ENCODE measurements at regions not wholly inside any gene's neighbourhood (a gene's known extent, or its start where the extent isn't known, plus 50 kb on each side); places are given as distances from the start of the nearest gene placed in this dataset.
A peak's percentile ranks its signal among the peaks of the same experiment; 100 is the strongest.

- FAIRE-seq (no peak), DNase-seq (no peak)
- Histone ChIP-seq H3K4me1 (ENCODE audit: control insufficient read depth in 2 of 3, insufficient read depth in 2 of 3, low read depth in 1 of 3, low read length in 3 of 3) (no peaks in the 10 kb centered on the region), H3K27me3 (ENCODE audit: control insufficient read depth, insufficient read depth, low read length) (no peaks in the 10 kb centered on the region), H3K27ac (ENCODE audit: low read depth in 2 of 2, low read length in 2 of 2) (no peak overlapping the region), H3K9me3 (ENCODE audit: control insufficient read depth in 2 of 3, insufficient read depth in 1 of 3, low read length in 3 of 3) (no peaks in the 10 kb centered on the region), H3K9ac (ENCODE audit: low read length in 3 of 3) (no peak overlapping the region), H3K4me3 (ENCODE audit: low read length in 3 of 3) (no peak overlapping the region), H3K36me3 (ENCODE audit: control insufficient read depth in 2 of 3, insufficient read depth in 3 of 3, low read length in 3 of 3) (no peaks in the 10 kb centered on the region)
- no peak for TF ChIP-seq CTCF (IDR thresholded peaks at IDR 0.05; ENCODE audit: borderline replicate concordance, extremely low read depth, insufficient read depth)
- intact Hi-C loops (cut with DNase I), result no loop called here
Measured at GRCh38 chr4:36640876-36641275, 359.5 kb downstream of the DTHD1 start.

GRCh38 chr4:36651253-36651652, 369.8 kb downstream of the DTHD1 start:
- intact Hi-C loops (cut with DNase I), result no loop called here
- no peak for TF ChIP-seq CTCF (IDR thresholded peaks at IDR 0.05; ENCODE audit: borderline replicate concordance, extremely low read depth, insufficient read depth)
- FAIRE-seq, result no peak

GRCh38 chr4:36652857-36653256, 371.4 kb downstream of the DTHD1 start:
- no peak overlapping the region for H3K9ac ChIP-seq (ENCODE audit: low read length in 3 of 3)
- no peak for FAIRE-seq

More at GRCh38 chr4:36651253-36651652, 369.8 kb downstream of the DTHD1 start:
- Histone ChIP-seq H3K4me1 (ENCODE audit: control insufficient read depth in 2 of 3, insufficient read depth in 2 of 3, low read depth in 1 of 3, low read length in 3 of 3) (no peaks in the 10 kb centered on the region), H3K36me3 (ENCODE audit: control insufficient read depth in 2 of 3, insufficient read depth in 3 of 3, low read length in 3 of 3) (no peaks in the 10 kb centered on the region), H3K4me3 (ENCODE audit: low read length in 3 of 3) (no peak overlapping the region), H3K27me3 (ENCODE audit: control insufficient read depth, insufficient read depth, low read length) (no peaks in the 10 kb centered on the region), H3K9ac (ENCODE audit: low read length in 3 of 3) (no peak overlapping the region), H3K9me3 (ENCODE audit: control insufficient read depth in 2 of 3, insufficient read depth in 1 of 3, low read length in 3 of 3) (no peaks in the 10 kb centered on the region), H3K27ac (ENCODE audit: low read depth in 2 of 2, low read length in 2 of 2) (no peak overlapping the region)
- no peak for DNase-seq

More at GRCh38 chr4:36652857-36653256, 371.4 kb downstream of the DTHD1 start:
- Histone ChIP-seq H3K4me1 (ENCODE audit: control insufficient read depth in 2 of 3, insufficient read depth in 2 of 3, low read depth in 1 of 3, low read length in 3 of 3) (no peaks in the 10 kb centered on the region), H3K4me3 (ENCODE audit: low read length in 3 of 3) (no peak overlapping the region), H3K27me3 (ENCODE audit: control insufficient read depth, insufficient read depth, low read length) (no peaks in the 10 kb centered on the region), H3K27ac (ENCODE audit: low read depth in 2 of 2, low read length in 2 of 2) (no peak overlapping the region), H3K9me3 (ENCODE audit: control insufficient read depth in 2 of 3, insufficient read depth in 1 of 3, low read length in 3 of 3) (no peaks in the 10 kb centered on the region), H3K36me3 (ENCODE audit: control insufficient read depth in 2 of 3, insufficient read depth in 3 of 3, low read length in 3 of 3) (no peaks in the 10 kb centered on the region)
- peak in 1 of 5 donors; percentile 1 for DNase-seq
- TF ChIP-seq CTCF (IDR thresholded peaks at IDR 0.05; ENCODE audit: borderline replicate concordance, extremely low read depth, insufficient read depth), result no peak
- intact Hi-C loops (cut with DNase I), result no loop called here
